ENCODE measurements at regions not wholly inside any gene's neighbourhood (a gene's known extent, or its start where the extent isn't known, plus 50 kb on each side); places are given as distances from the start of the nearest gene placed in this dataset.
A peak's percentile ranks its signal among the peaks of the same experiment; 100 is the strongest.

- no peak for DNase-seq
Measured at GRCh38 chr2:62304429-62305417, 108.8 kb downstream of the B3GNT2 start.

- no peak for DNase-seq
Measured at GRCh38 chr2:62303788-62304187, 107.9 kb downstream of the B3GNT2 start.

GRCh38 chr2:62302631-62303435 lies 106.9 kb downstream of the B3GNT2 start:
- no peak for DNase-seq

- DNase-seq, result no peak
Measured at GRCh38 chr2:62300925-62301324, 105.0 kb downstream of the B3GNT2 start.

- no peak for DNase-seq
Measured at GRCh38 chr2:62297624-62298010, 101.7 kb downstream of the B3GNT2 start.

GRCh38 chr2:62296832-62297623 lies 101.1 kb downstream of the B3GNT2 start:
- no peak for DNase-seq

GRCh38 chr2:62296034-62296831 lies 100.3 kb downstream of the B3GNT2 start:
- no peak for DNase-seq

- DNase-seq, result peak in 18 of 51 donors; percentile 5 to 63 (median 27)
Measured at GRCh38 chr2:62293490-62294271, 97.8 kb downstream of the B3GNT2 start.

GRCh38 chr2:62293151-62293489 lies 97.2 kb downstream of the B3GNT2 start:
- no peak for DNase-seq

GRCh38 chr2:62292190-62292589 lies 96.3 kb downstream of the B3GNT2 start:
- peak in 1 of 51 donors; percentile 5 for DNase-seq

- no peak for DNase-seq
Measured at GRCh38 chr2:62291517-62292137, 95.7 kb downstream of the B3GNT2 start.

- DNase-seq, result no peak
Measured at GRCh38 chr2:62291052-62291451, 95.1 kb downstream of the B3GNT2 start.

GRCh38 chr2:62287899-62288880 lies 92.3 kb downstream of the B3GNT2 start:
- peak in 2 of 51 donors; percentile 4 to 45 for DNase-seq

GRCh38 chr2:62287282-62287681 lies 91.4 kb downstream of the B3GNT2 start:
- no peak for DNase-seq

- DNase-seq, result no peak
Measured at GRCh38 chr2:62286089-62286785, 90.3 kb downstream of the B3GNT2 start.

GRCh38 chr2:62284980-62285379 lies 89.1 kb downstream of the B3GNT2 start:
- no peak for DNase-seq

- DNase-seq, result no peak
Measured at GRCh38 chr2:62284471-62284870, 88.6 kb downstream of the B3GNT2 start.

GRCh38 chr2:62283147-62283546 lies 87.2 kb downstream of the B3GNT2 start:
- DNase-seq, result no peak

Measured in hypothalamus (tissue), 51 donors.